Motor neuron (in vitro differentiated cells): ENCODE measurements at regions not wholly inside any gene's neighbourhood (a gene's known extent, or its start where the extent isn't known, plus 50 kb on each side); places are given as distances from the start of the nearest gene placed in this dataset.
A peak's percentile ranks its signal among the peaks of the same experiment; 100 is the strongest.
"Not testable (repeated sequence)": the region's sequence is repeated elsewhere in the genome, so short reads cannot be mapped to it uniquely, and the experiment has no call there.

ENCODE experiments used
- ATAC-seq, 8 experiments: fragments of 200-7000 bp; cut with Tn5 transposase; replicated peaks in 6 of 8; 2 replicates each; pipeline ENCODE4 v1.8.0; 2021; ENCODE audit warnings: mild to moderate bottlenecking in 8 of 8, moderate library complexity in 8 of 8
- H3K27ac ChIP-seq, 2 donors: fragments of 250-450 bp; sonication (Bioruptor Pico); 2 replicates each; pipeline ENCODE4 v1.9.0; 2021; ENCODE audit warnings: antibody characterized with exemption in 2 of 2, mild to moderate bottlenecking in 2 of 2, moderate library complexity in 1 of 2
- H3K4me1 ChIP-seq, 2 donors: fragments of 250-450 bp; sonication (Bioruptor Pico); replicated peaks in 1 of 2; 2 replicates each; pipeline ENCODE4 v1.6.1; 2021; ENCODE audit warnings: antibody characterized with exemption in 2 of 2, mild to moderate bottlenecking in 2 of 2, moderate library complexity in 1 of 2
- H3K4me3 ChIP-seq, 5 donors: fragments of 250-450 bp; sonication (Bioruptor Pico); 2 replicates each; pipeline ENCODE4 v1.9.0; 2021; ENCODE audit warnings: antibody characterized with exemption in 5 of 5, mild to moderate bottlenecking in 5 of 5, moderate library complexity in 4 of 5
- WGBS, 10 experiments: fragments of 450-650 bp; shearing (Covaris generic); methylation state at CpG; one replicate each; pipeline ENCODE4 v1.0.0; 2022; 5-methylcytosine and 5-hydroxymethylcytosine counted together
- in situ Hi-C, 9 experiments: fragments of 400-800 bp; cut with MboI; loops; one replicate each; pipeline ENCODE4 v1.15.0; 2021; ENCODE audit warnings: low sequenced_read_pairs in 9 of 9, low pct_unique_long_range_greater_than_20kb in 2 of 9; ENCODE audit not compliant: unreplicated experiment in 9 of 9

DNA sequence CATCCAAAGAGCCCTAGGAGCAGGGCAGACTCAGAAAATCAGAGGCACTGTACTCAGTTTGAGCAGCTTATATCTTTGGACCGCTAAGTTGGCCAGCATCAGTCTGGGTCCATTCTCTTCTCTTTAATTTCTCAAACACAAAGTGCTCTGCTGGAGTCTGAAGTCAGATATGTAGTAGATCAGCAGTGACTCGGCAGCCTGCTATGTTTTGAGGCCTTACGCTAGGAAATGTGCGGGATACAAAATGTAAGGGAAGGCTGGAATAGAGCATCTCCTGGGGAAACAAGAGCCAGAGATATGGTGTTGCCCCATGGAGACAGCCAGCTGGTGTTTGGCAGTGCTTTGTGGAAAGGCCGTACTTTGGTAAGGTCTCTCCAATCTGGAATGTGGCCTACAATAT is 60.6 kb upstream of the VKORC1L1 start:
- Histone ChIP-seq H3K4me3 (no peak overlapping the region), H3K27ac (no peak overlapping the region), H3K4me1 (no peaks in the 10 kb centered on the region)
- WGBS, 10 experiments: 78 to 100% (median 92%) methylated on average over 1 to 5 of the region's 5 CpGs; no CpG with 5 or more reads in 3 of the 10 experiments
- no peak for ATAC-seq
- in situ Hi-C loops: no loop called here

DNA sequence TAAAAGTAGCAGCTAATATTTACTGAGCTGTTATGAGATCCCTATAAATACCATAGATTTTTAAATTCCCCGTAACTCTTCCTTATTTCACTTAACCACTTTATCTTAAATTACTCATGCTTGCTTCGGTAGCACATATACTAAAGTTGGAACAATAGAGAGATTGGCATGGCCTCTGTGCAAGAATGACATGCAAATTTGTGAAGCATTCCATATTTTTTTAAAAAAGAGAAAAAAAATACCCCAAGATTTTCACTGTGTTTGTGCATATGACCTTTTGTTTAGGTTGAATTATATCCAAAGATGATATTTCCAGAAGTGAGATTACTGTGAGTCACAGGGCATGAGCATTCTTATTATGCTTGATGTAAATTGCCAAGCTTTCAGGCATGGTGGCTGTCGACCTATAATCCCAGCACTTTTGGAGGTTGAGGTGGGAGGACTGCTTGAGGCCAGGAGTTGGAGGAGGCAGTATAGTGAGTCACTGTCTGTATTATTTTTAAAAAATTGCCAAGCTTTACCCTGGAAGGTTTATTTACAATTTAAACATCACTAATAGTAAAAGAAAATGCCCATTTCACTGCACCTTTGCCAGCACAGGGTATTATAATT is 58.2 kb upstream of the VKORC1L1 start:
- H3K4me3 ChIP-seq, ATAC-seq, H3K27ac ChIP-seq, in situ Hi-C loops, H3K4me1 ChIP-seq: not testable (repeated sequence)
- WGBS, 10 experiments: 23 to 100% (median 72%) methylated on average over 1 to 3 of the region's 3 CpGs

GRCh38 chr7:65820287-65820950 is 52.5 kb upstream of the VKORC1L1 start:
- no peaks in the 10 kb centered on the region for H3K4me1 ChIP-seq
- no peak overlapping the region for H3K27ac ChIP-seq
- in situ Hi-C loops: no loop called here
- ATAC-seq: peak in 1 of 8 experiments; percentile 46
- 22 to 100% (median 50%) methylated on average over 1 to 4 of the region's 4 CpGs; no CpG with 5 or more reads in 5 of the 10 experiments for WGBS, 10 experiments
- H3K4me3 ChIP-seq: no peak overlapping the region
